GM13977 (cell line): ENCODE measurements at regions not wholly inside any gene's neighbourhood (a gene's known extent, or its start where the extent isn't known, plus 50 kb on each side); places are given as distances from the start of the nearest gene placed in this dataset.
A peak's percentile ranks its signal among the peaks of the same experiment; 100 is the strongest.

Experiments
- DNase-seq: peaks from one replicate; pipeline ENCODE4 v3.0.0; 2012; ENCODE audit warnings: low spot score
- in situ Hi-C: fragments of 300-500 bp; cut with MboI; formaldehyde crosslinking; loops from one replicate; pipeline ENCODE4 v1.12.0; 2022; ENCODE audit warnings: low sequenced_read_pairs, low pct_unique_long_range_greater_than_20kb, mixed read lengths, inconsistent platforms; ENCODE audit not compliant: unreplicated experiment
- TF ChIP-seq, protein P1 (sequence below): IDR thresholded peaks from 2 replicates; pipeline ENCODE4 v1.5.1; 2012; ENCODE audit warnings: mild to moderate bottlenecking, control low read depth; ENCODE audit not compliant: insufficient read depth; ENCODE audit errors: extremely low read depth, missing control alignments

DNA sequence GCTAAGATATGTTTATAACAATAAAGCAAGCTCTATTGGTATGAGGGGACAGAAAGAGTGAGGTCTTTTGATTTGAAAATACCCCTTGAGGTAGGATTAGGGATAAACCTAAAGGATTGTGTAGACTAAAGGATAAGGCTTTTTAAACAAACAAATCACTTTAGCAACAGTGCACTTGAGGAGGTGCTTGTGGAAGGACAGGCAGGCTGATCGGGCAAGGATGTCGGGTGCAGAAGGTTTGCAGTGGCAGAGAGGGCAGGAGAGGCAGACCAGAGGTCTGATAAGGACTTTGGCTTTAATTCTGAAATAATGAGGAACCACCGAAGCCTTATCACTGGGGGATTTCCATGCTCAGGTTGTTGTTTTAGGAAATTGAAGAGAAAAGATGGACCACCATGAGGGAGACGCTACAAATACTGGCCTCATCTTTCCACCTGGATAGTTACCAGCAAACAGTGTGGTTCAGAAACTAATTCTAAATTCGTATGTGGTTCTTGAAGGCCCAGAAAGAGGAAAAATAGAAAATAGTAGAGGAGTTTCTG, 119.5 kb upstream of the KLF6 start:
- DNase-seq = no peak
- TF ChIP-seq, protein P1, sequence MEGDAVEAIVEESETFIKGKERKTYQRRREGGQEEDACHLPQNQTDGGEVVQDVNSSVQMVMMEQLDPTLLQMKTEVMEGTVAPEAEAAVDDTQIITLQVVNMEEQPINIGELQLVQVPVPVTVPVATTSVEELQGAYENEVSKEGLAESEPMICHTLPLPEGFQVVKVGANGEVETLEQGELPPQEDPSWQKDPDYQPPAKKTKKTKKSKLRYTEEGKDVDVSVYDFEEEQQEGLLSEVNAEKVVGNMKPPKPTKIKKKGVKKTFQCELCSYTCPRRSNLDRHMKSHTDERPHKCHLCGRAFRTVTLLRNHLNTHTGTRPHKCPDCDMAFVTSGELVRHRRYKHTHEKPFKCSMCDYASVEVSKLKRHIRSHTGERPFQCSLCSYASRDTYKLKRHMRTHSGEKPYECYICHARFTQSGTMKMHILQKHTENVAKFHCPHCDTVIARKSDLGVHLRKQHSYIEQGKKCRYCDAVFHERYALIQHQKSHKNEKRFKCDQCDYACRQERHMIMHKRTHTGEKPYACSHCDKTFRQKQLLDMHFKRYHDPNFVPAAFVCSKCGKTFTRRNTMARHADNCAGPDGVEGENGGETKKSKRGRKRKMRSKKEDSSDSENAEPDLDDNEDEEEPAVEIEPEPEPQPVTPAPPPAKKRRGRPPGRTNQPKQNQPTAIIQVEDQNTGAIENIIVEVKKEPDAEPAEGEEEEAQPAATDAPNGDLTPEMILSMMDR = no peak
- in situ Hi-C loops = no loop called here

DNA sequence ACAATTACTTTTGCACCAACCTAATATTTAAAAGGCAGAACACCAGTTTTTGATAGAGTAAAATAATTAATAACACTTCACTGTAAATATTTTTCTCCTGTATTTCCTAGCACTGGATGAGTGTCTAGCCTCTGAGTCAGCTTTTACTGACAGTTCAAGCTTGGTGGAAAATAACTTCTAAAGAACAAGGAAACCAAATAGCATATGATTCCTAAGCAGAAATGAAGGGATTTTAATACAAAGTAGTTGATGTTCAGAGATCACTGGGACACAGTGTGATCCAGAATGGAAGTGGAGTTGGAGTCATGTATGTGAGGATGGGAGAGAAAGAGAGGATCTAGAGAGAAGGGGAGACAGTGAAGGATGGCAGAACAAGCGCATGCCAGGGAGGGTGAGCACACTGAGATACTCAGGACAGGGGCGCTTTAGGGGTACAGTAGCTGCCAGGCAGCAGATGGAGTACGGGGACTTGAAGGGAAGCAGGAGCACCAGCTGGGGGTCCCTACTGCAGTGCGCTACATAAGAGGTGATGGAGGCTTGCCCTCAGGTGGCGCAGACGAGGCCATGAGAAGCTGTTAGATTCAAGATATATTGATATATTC, 117.9 kb upstream of the KLF6 start:
- TF ChIP-seq, protein P1 = no peak
- no peak for DNase-seq
- in situ Hi-C loops = no loop called here

DNA sequence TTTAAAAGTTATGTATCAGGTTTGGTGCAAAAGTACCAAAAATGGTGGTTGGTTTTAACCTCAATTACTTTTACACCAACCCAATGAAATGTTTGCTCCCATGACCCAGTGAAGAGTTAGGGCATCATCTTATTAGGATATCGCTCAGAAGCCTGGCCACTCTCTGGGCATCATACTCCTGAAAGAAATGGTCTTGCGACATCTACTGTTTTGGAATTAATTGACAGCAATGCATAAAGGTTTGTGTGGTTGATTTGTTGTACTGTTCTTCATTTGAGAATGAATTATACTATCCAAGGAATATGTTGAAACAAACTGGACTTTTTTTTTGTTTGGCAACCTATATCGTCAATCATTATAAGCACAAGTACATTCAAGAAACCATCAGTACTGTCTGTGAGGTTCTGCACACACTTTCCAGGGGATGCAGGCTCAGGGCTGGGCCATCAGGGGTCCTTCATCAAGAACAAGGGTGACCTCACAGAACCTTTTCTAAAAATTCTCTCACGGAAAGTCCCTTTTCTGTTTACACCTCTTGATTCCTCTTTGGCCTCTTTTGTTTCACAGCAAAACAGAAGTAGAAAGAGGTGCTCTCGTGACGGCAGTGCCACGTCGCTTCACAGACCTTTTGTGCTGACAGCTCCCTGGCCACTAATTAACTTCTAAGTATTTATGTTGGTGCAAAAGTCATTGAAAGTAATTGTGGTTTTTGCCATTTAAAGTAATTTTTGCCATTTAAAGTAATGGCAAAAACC, 117.2 kb upstream of the KLF6 start:
- TF ChIP-seq, protein P1 = peak; percentile 15
- DNase-seq = peak; percentile 70
- in situ Hi-C loops = no loop called here

DNA sequence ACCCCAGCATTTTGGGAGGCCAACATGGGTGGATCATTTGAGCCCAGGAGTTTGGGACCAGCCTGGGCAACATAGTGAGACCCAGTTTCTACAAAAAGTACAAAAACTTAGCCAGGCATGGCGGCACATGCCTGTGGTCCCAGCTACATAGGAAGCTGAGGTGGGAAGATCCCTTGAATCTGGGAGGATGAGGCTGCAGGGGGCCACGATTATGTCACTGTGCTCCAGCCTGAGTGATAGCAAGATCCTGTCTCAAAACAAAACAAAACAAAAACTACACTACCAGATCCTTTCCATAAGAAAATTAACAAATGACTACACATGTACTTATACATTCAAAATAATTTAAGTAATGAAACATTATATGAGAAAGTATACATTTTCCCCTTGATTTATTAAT, 116.4 kb upstream of the KLF6 start:
- no peak for DNase-seq
- in situ Hi-C loops = no loop called here
- TF ChIP-seq, protein P1 = no peak

- TF ChIP-seq, protein P1 = no peak
- DNase-seq = no peak
- in situ Hi-C loops = no loop called here
These were observed 115.4 kb upstream of the KLF6 start for GRCh38 chr10:3900391-3900790.

DNA sequence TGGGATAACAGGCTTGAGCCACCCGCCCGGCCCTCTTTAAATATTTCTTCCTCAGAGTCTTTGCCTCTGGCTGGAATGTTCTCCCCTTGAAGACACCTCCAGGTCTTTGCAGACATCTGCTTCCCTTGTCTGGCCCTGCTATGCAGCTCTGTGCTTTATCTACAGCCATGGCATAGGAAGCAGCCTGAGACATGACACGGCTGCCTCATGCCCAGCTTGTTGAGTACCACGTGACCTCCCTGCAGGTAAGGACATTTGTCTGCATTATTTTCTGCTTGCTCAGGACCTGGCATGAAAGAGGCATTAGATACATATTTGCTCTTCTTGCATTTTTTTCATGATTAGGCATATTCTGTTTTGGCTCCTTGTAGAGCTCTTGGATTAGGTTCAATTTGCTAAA, 113.8 kb upstream of the KLF6 start:
- no peak for DNase-seq
- in situ Hi-C loops = no loop called here
- TF ChIP-seq, protein P1 = no peak
